ENCODE measurements at regions not wholly inside any gene's neighbourhood (a gene's known extent, or its start where the extent isn't known, plus 50 kb on each side); places are given as distances from the start of the nearest gene placed in this dataset.

- TF ChIP-seq POLR2A (IDR thresholded peaks at IDR 0.05) = no peak
- TF ChIP-seq, protein P1, sequence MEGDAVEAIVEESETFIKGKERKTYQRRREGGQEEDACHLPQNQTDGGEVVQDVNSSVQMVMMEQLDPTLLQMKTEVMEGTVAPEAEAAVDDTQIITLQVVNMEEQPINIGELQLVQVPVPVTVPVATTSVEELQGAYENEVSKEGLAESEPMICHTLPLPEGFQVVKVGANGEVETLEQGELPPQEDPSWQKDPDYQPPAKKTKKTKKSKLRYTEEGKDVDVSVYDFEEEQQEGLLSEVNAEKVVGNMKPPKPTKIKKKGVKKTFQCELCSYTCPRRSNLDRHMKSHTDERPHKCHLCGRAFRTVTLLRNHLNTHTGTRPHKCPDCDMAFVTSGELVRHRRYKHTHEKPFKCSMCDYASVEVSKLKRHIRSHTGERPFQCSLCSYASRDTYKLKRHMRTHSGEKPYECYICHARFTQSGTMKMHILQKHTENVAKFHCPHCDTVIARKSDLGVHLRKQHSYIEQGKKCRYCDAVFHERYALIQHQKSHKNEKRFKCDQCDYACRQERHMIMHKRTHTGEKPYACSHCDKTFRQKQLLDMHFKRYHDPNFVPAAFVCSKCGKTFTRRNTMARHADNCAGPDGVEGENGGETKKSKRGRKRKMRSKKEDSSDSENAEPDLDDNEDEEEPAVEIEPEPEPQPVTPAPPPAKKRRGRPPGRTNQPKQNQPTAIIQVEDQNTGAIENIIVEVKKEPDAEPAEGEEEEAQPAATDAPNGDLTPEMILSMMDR (IDR thresholded peaks at IDR 0.05) = no peak
Measured at GRCh38 chr12:107326237-107326636, 232.9 kb upstream of the CRY1 start.

Data from Peyer's patch (tissue), 4 donors.